CD4-positive, alpha-beta T cell treated with Interleukin-21 for 1 hour (primary cell): ENCODE measurements at regions not wholly inside any gene's neighbourhood (a gene's known extent, or its start where the extent isn't known, plus 50 kb on each side); places are given as distances from the start of the nearest gene placed in this dataset.
A peak's percentile ranks its signal among the peaks of the same experiment; 100 is the strongest.

Source experiments
- DNase-seq: peaks from one replicate; pipeline ENCODE4 v3.0.0-alpha.2; 2020

GRCh38 chr11:122521626-122522025, 133.9 kb upstream of the UBASH3B start:
- no peak for DNase-seq

- no peak for DNase-seq
These were observed 137.8 kb upstream of the UBASH3B start for GRCh38 chr11:122517403-122518379.

GRCh38 chr11:122516686-122517085, 138.8 kb upstream of the UBASH3B start:
- DNase-seq = no peak

- no peak for DNase-seq
These were observed 141.5 kb upstream of the UBASH3B start for GRCh38 chr11:122513997-122514396.

GRCh38 chr11:122513328-122513727, 142.2 kb upstream of the UBASH3B start:
- DNase-seq = no peak

GRCh38 chr11:122512688-122513087, 142.8 kb upstream of the UBASH3B start:
- no peak for DNase-seq

- DNase-seq = no peak
These were observed 145.6 kb upstream of the UBASH3B start for GRCh38 chr11:122509899-122510298.

- no peak for DNase-seq
These were observed 146.4 kb upstream of the UBASH3B start for GRCh38 chr11:122509091-122509490.

GRCh38 chr11:122505304-122506006, 150.1 kb upstream of the UBASH3B start:
- peak; percentile 30 for DNase-seq

GRCh38 chr11:122494221-122494620, 161.3 kb upstream of the UBASH3B start:
- no peak for DNase-seq

- no peak for DNase-seq
These were observed 164.0 kb upstream of the UBASH3B start for GRCh38 chr11:122491509-122491908.

- DNase-seq = no peak
These were observed 166.4 kb upstream of the UBASH3B start for GRCh38 chr11:122488892-122489706.

GRCh38 chr11:122487669-122488068, 167.9 kb upstream of the UBASH3B start:
- no peak for DNase-seq

GRCh38 chr11:122486793-122487495, 168.6 kb upstream of the UBASH3B start:
- no peak for DNase-seq

- DNase-seq = no peak
These were observed 176.5 kb upstream of the UBASH3B start for GRCh38 chr11:122478986-122479385.

GRCh38 chr11:122468965-122469364, 186.6 kb upstream of the UBASH3B start:
- no peak for DNase-seq

- no peak for DNase-seq
These were observed 192.0 kb upstream of the UBASH3B start for GRCh38 chr11:122463530-122463929.

- DNase-seq = no peak
These were observed 196.5 kb upstream of the UBASH3B start for GRCh38 chr11:122459064-122459463.

- DNase-seq = no peak
These were observed 201.9 kb upstream of the UBASH3B start for GRCh38 chr11:122453586-122453985.

GRCh38 chr11:122451911-122452310, 203.6 kb upstream of the UBASH3B start:
- no peak for DNase-seq

GRCh38 chr11:122441666-122442035, 213.9 kb upstream of the UBASH3B start:
- DNase-seq = no peak
